Activated B cell treated with CpG ODN at 0.5 μM for 24 hours (primary cell): ENCODE measurements at regions not wholly inside any gene's neighbourhood (a gene's known extent, or its start where the extent isn't known, plus 50 kb on each side); places are given as distances from the start of the nearest gene placed in this dataset.

Experiments
- ATAC-seq: fragments of 200-7000 bp; cut with Tn5 transposase; one replicate; pipeline ENCODE4 v1.10.0; 2021; ENCODE audit warnings: low read depth, mild to moderate bottlenecking, moderate library complexity
- CTCF ChIA-PET: fragments of 350-600 bp; sonication (Branson Sonifier 250); formaldehyde crosslinking; loops from one replicate; lab custom pipeline; 2021; ENCODE audit warnings: antibody characterized with exemption; lab: Charles Lee
- POLR2A ChIA-PET: fragments of 350-600 bp; sonication (Branson Sonifier 250); formaldehyde crosslinking; loops from one replicate; lab custom pipeline; 2021; ENCODE audit warnings: antibody characterized with exemption; lab: Charles Lee
- DNase-seq: peaks from one replicate; pipeline ENCODE4 v3.0.0; 2022
- H3K27ac Mint-ChIP-seq: one replicate; pipeline ENCODE4 v1.8.0; 2020; ENCODE audit warnings: mixed read lengths
- H3K27me3 Mint-ChIP-seq: one replicate; pipeline ENCODE4 v1.8.0; 2021; ENCODE audit warnings: mixed read lengths
- H3K36me3 Mint-ChIP-seq: one replicate; pipeline ENCODE4 v1.8.0; 2021; ENCODE audit warnings: low read depth, mixed read lengths
- H3K4me1 Mint-ChIP-seq: one replicate; pipeline ENCODE4 v1.8.0; 2021; ENCODE audit warnings: mixed read lengths
- H3K4me3 Mint-ChIP-seq: one replicate; pipeline ENCODE4 v1.8.0; 2020; ENCODE audit warnings: mild to moderate bottlenecking, mixed read lengths
- H3K9me3 Mint-ChIP-seq: one replicate; pipeline ENCODE4 v1.8.0; 2020; ENCODE audit warnings: mixed read lengths
- CTCF ChIP-seq: fragments of 200-600 bp; IDR thresholded peaks from one replicate; pipeline ENCODE4 v1.8.0; 2022; ENCODE audit warnings: antibody characterized with exemption, mild to moderate bottlenecking
- intact Hi-C: fragments of 100-400 bp; cut with micrococcal nuclease; formaldehyde crosslinking; loops from one replicate; pipeline ENCODE4 v1.15.1; 2024

- no peak for TF ChIP-seq CTCF
- Mint-ChIP-seq H3K4me1 (no peaks in the 10 kb centered on the region), H3K4me3 (no peak overlapping the region), H3K27ac (no peak overlapping the region), H3K27me3 (no peaks in the 10 kb centered on the region), H3K9me3 (peaks cover 10% of the 10 kb centered on the region), H3K36me3 (no peaks in the 10 kb centered on the region)
- ChIA-PET POLR2A (no interaction called here), CTCF (no interaction called here)
- ATAC-seq (no peak), DNase-seq (no peak)
- intact Hi-C loops, result no loop called here
These were observed 1015.2 kb upstream of the PHF14 start for GRCh38 chr7:9958486-9958885.

GRCh38 chr7:9960460-9960859 lies 1013.2 kb upstream of the PHF14 start:
- Mint-ChIP-seq H3K27me3 (no peaks in the 10 kb centered on the region), H3K4me1 (no peaks in the 10 kb centered on the region), H3K9me3 (peaks cover 6% of the 10 kb centered on the region), H3K27ac (no peak overlapping the region), H3K36me3 (no peaks in the 10 kb centered on the region), H3K4me3 (no peak overlapping the region)
- DNase-seq (no peak), ATAC-seq (no peak)
- POLR2A ChIA-PET, result no interaction called here
- intact Hi-C loops, result no loop called here
- CTCF ChIA-PET, result no interaction called here
- no peak for TF ChIP-seq CTCF

GRCh38 chr7:9961161-9961922 lies 1012.3 kb upstream of the PHF14 start:
- intact Hi-C loops, result no loop called here

GRCh38 chr7:9962742-9963141 lies 1010.9 kb upstream of the PHF14 start:
- ATAC-seq (no peak), DNase-seq (no peak)
- Mint-ChIP-seq H3K27me3 (no peaks in the 10 kb centered on the region), H3K27ac (no peak overlapping the region), H3K36me3 (no peaks in the 10 kb centered on the region), H3K9me3 (peaks cover 6% of the 10 kb centered on the region), H3K4me1 (no peaks in the 10 kb centered on the region), H3K4me3 (no peak overlapping the region)
- POLR2A ChIA-PET, result no interaction called here
- no peak for TF ChIP-seq CTCF
- intact Hi-C loops, result no loop called here
- CTCF ChIA-PET, result no interaction called here

More at GRCh38 chr7:9961161-9961922, 1012.3 kb upstream of the PHF14 start:
- DNase-seq (no peak), ATAC-seq (no peak)
- no peaks in the 10 kb centered on the region for H3K36me3 Mint-ChIP-seq
- H3K4me3 Mint-ChIP-seq, result no peak overlapping the region
- CTCF ChIA-PET, result no interaction called here
- peaks cover 6% of the 10 kb centered on the region for H3K9me3 Mint-ChIP-seq
- H3K27ac Mint-ChIP-seq, result no peak overlapping the region
- H3K27me3 Mint-ChIP-seq, result no peaks in the 10 kb centered on the region
- TF ChIP-seq CTCF, result no peak
- H3K4me1 Mint-ChIP-seq, result no peaks in the 10 kb centered on the region
- POLR2A ChIA-PET, result no interaction called here

GRCh38 chr7:9978106-9979064 lies 995.3 kb upstream of the PHF14 start:
- DNase-seq (no peak), ATAC-seq (no peak)
- H3K9me3 Mint-ChIP-seq, result no peaks in the 10 kb centered on the region
- intact Hi-C loops, result loop anchor here (10.0 kb wide), 1 partner anchor 686 kb away; no protein-coding TSS in a partner anchor
- H3K27me3 Mint-ChIP-seq, result no peaks in the 10 kb centered on the region
- H3K27ac Mint-ChIP-seq, result no peak overlapping the region
- no peaks in the 10 kb centered on the region for H3K36me3 Mint-ChIP-seq
- no peak overlapping the region for H3K4me3 Mint-ChIP-seq
- ChIA-PET CTCF (no interaction called here), POLR2A (no interaction called here)
- H3K4me1 Mint-ChIP-seq, result no peaks in the 10 kb centered on the region
- no peak for TF ChIP-seq CTCF
